ENCODE measurements at regions not wholly inside any gene's neighbourhood (a gene's known extent, or its start where the extent isn't known, plus 50 kb on each side); places are given as distances from the start of the nearest gene placed in this dataset.

GRCh38 chr1:221634606-221635005, 107.3 kb downstream of the DUSP10 start:
- Histone ChIP-seq H3K9me2 (ENCODE audit: insufficient read depth, low read length) (no peaks in the 10 kb centered on the region), H3K27me3 (ENCODE audit: insufficient read depth, low read depth, low read length) (no peaks in the 10 kb centered on the region), H3K36me3 (ENCODE audit: insufficient read depth, low read length) (no peaks in the 10 kb centered on the region), H2AFZ (ENCODE audit: low read depth, low read length) (no peak overlapping the region), H3K79me2 (replicated peaks; ENCODE audit: insufficient read depth, low read length) (no peaks in the 10 kb centered on the region), H3K9ac (ENCODE audit: low read length) (no peak overlapping the region), H3K9me3 (ENCODE audit: low read length) (no peaks in the 10 kb centered on the region), H4K20me1 (ENCODE audit: insufficient read depth) (no peaks in the 10 kb centered on the region), H3K4me2 (ENCODE audit: low read length) (no peak overlapping the region), H3F3A (ENCODE audit: insufficient read depth, low read length, poor library complexity, severe bottlenecking) (no peaks in the 10 kb centered on the region), H3K27ac (ENCODE audit: low read length) (no peak overlapping the region), H3K4me3 (ENCODE audit: low read length) (no peak overlapping the region)
- TF ChIP-seq SMC3 (conservative IDR thresholded peaks at IDR 0.05; ENCODE audit: poor library complexity), result no peak
- TF ChIP-seq POLR2AphosphoS5 (IDR thresholded peaks at IDR 0.05), result no peak
- TF ChIP-seq TAF1 (IDR thresholded peaks at IDR 0.05; ENCODE audit: low read depth), result no peak
- TF ChIP-seq MXI1 (conservative IDR thresholded peaks at IDR 0.05; ENCODE audit: poor library complexity, severe bottlenecking), result no peak
- no peak for TF ChIP-seq CTCF (IDR thresholded peaks at IDR 0.05; ENCODE audit: poor library complexity, severe bottlenecking)
- TF ChIP-seq EP300 (conservative IDR thresholded peaks at IDR 0.05; ENCODE audit: poor library complexity, severe bottlenecking), result no peak

DNA sequence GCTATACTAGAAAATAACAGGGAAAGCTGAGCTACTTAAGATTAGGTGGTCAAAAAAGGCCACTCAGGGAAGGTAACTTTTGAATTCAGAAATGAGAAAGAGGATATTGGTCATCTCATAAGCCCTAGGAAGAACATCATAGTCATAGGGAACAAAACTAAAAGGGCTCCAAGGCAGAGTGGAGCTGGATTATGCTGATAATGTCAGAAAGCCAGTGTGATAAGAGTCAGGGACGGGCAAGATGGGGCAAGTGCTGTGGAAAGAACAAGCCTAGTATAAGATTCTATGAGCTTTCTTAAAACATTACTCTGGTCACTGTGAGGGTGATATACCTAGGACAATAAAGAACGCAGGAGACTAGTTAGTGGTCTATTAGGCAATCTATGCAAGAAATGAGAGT, 106.6 kb downstream of the DUSP10 start:
- H3K9me3 ChIP-seq (ENCODE audit: low read length), result no peaks in the 10 kb centered on the region
- no peak overlapping the region for H3K4me3 ChIP-seq (ENCODE audit: low read length)
- no peaks in the 10 kb centered on the region for H3K36me3 ChIP-seq (ENCODE audit: insufficient read depth, low read length)
- no peaks in the 10 kb centered on the region for H4K20me1 ChIP-seq (ENCODE audit: insufficient read depth)
- H3K9me2 ChIP-seq (ENCODE audit: insufficient read depth, low read length), result no peaks in the 10 kb centered on the region
- H3K79me2 ChIP-seq (replicated peaks; ENCODE audit: insufficient read depth, low read length), result no peaks in the 10 kb centered on the region
- H3K27ac ChIP-seq (ENCODE audit: low read length), result no peak overlapping the region
- H3K9ac ChIP-seq (ENCODE audit: low read length), result no peak overlapping the region
- no peak overlapping the region for H2AFZ ChIP-seq (ENCODE audit: low read depth, low read length)
- H3K27me3 ChIP-seq (ENCODE audit: insufficient read depth, low read depth, low read length), result no peaks in the 10 kb centered on the region
- H3K4me2 ChIP-seq (ENCODE audit: low read length), result no peak overlapping the region
- TF ChIP-seq CTCF (IDR thresholded peaks at IDR 0.05; ENCODE audit: poor library complexity, severe bottlenecking), result no peak
- TF ChIP-seq EZH2 (IDR thresholded peaks at IDR 0.05; ENCODE audit: borderline replicate concordance, insufficient read depth, low read length, poor library complexity, severe bottlenecking), result no peak
- no peak for TF ChIP-seq SMC3 (conservative IDR thresholded peaks at IDR 0.05; ENCODE audit: poor library complexity)
- TF ChIP-seq EP300 (conservative IDR thresholded peaks at IDR 0.05; ENCODE audit: poor library complexity, severe bottlenecking), result no peak
- no peak for TF ChIP-seq MXI1 (conservative IDR thresholded peaks at IDR 0.05; ENCODE audit: poor library complexity, severe bottlenecking)
- no peaks in the 10 kb centered on the region for H3F3A ChIP-seq (ENCODE audit: insufficient read depth, low read length, poor library complexity, severe bottlenecking)

- H3K27ac ChIP-seq (ENCODE audit: low read length), result no peak overlapping the region
- H3F3A ChIP-seq (ENCODE audit: insufficient read depth, low read length, poor library complexity, severe bottlenecking), result no peaks in the 10 kb centered on the region
- no peaks in the 10 kb centered on the region for H4K20me1 ChIP-seq (ENCODE audit: insufficient read depth)
- H3K4me2 ChIP-seq (ENCODE audit: low read length), result no peak overlapping the region
- TF ChIP-seq, protein P1, sequence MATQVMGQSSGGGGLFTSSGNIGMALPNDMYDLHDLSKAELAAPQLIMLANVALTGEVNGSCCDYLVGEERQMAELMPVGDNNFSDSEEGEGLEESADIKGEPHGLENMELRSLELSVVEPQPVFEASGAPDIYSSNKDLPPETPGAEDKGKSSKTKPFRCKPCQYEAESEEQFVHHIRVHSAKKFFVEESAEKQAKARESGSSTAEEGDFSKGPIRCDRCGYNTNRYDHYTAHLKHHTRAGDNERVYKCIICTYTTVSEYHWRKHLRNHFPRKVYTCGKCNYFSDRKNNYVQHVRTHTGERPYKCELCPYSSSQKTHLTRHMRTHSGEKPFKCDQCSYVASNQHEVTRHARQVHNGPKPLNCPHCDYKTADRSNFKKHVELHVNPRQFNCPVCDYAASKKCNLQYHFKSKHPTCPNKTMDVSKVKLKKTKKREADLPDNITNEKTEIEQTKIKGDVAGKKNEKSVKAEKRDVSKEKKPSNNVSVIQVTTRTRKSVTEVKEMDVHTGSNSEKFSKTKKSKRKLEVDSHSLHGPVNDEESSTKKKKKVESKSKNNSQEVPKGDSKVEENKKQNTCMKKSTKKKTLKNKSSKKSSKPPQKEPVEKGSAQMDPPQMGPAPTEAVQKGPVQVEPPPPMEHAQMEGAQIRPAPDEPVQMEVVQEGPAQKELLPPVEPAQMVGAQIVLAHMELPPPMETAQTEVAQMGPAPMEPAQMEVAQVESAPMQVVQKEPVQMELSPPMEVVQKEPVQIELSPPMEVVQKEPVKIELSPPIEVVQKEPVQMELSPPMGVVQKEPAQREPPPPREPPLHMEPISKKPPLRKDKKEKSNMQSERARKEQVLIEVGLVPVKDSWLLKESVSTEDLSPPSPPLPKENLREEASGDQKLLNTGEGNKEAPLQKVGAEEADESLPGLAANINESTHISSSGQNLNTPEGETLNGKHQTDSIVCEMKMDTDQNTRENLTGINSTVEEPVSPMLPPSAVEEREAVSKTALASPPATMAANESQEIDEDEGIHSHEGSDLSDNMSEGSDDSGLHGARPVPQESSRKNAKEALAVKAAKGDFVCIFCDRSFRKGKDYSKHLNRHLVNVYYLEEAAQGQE (IDR thresholded peaks at IDR 0.05; ENCODE audit: borderline replicate concordance), result no peak
- TF ChIP-seq EP300 (conservative IDR thresholded peaks at IDR 0.05; ENCODE audit: poor library complexity, severe bottlenecking) (no peak), SMC3 (conservative IDR thresholded peaks at IDR 0.05; ENCODE audit: poor library complexity) (no peak), EZH2 (IDR thresholded peaks at IDR 0.05; ENCODE audit: borderline replicate concordance, insufficient read depth, low read length, poor library complexity, severe bottlenecking) (no peak), TAF1 (IDR thresholded peaks at IDR 0.05; ENCODE audit: low read depth) (no peak), POLR2AphosphoS5 (IDR thresholded peaks at IDR 0.05) (no peak)
- H3K9me2 ChIP-seq (ENCODE audit: insufficient read depth, low read length), result no peaks in the 10 kb centered on the region
- H3K9ac ChIP-seq (ENCODE audit: low read length), result no peak overlapping the region
- H2AFZ ChIP-seq (ENCODE audit: low read depth, low read length), result no peak overlapping the region
- no peaks in the 10 kb centered on the region for H3K79me2 ChIP-seq (replicated peaks; ENCODE audit: insufficient read depth, low read length)
- H3K4me3 ChIP-seq (ENCODE audit: low read length), result no peak overlapping the region
- no peaks in the 10 kb centered on the region for H3K9me3 ChIP-seq (ENCODE audit: low read length)
- no peaks in the 10 kb centered on the region for H3K36me3 ChIP-seq (ENCODE audit: insufficient read depth, low read length)
- H3K27me3 ChIP-seq (ENCODE audit: insufficient read depth, low read depth, low read length), result no peaks in the 10 kb centered on the region
These were observed 105.8 kb downstream of the DUSP10 start for GRCh38 chr1:221636096-221636495.
